Esophagus muscularis mucosa (tissue), 4 donors: ENCODE measurements at regions not wholly inside any gene's neighbourhood (a gene's known extent, or its start where the extent isn't known, plus 50 kb on each side); places are given as distances from the start of the nearest gene placed in this dataset.

Source experiments
- CTCF ChIP-seq, 3 experiments: fragments of 200-600 bp in 2 of 3; fragments of 450-650 bp in 1 of 3; sonication (generic) in 2 of 3; IDR thresholded peaks; one replicate each; pipeline ENCODE4 v1.5.1; 2017 to 2019; ENCODE audit warnings: antibody characterized with exemption in 3 of 3, mild to moderate bottlenecking in 2 of 3, moderate library complexity in 1 of 3
- EP300 ChIP-seq: sonication (generic); formaldehyde crosslinking; IDR thresholded peaks from one replicate; pipeline ENCODE4 v1.6.1; 2017; ENCODE audit warnings: antibody characterized with exemption
- POLR2A ChIP-seq: fragments of 450-650 bp; IDR thresholded peaks from one replicate; pipeline ENCODE4 v1.6.1; 2017; ENCODE audit warnings: antibody characterized with exemption, moderate library complexity, mild to moderate bottlenecking, low read depth
- POLR2AphosphoS5 ChIP-seq, 2 donors: sonication (generic); formaldehyde crosslinking; IDR thresholded peaks; one replicate each; pipeline ENCODE4 v1.6.1; 2017; ENCODE audit warnings: antibody characterized with exemption in 2 of 2

- TF ChIP-seq CTCF (IDR thresholded peaks at IDR 0.05) (no peak), POLR2AphosphoS5 (IDR thresholded peaks at IDR 0.05) (no peak), EP300 (no peak), POLR2A (no peak)
Measured at GRCh38 chr18:40388121-40388520, 1566.9 kb upstream of the PIK3C3 start.
